Skeletal muscle tissue (tissue), 3 donors: ENCODE measurements at regions not wholly inside any gene's neighbourhood (a gene's known extent, or its start where the extent isn't known, plus 50 kb on each side); places are given as distances from the start of the nearest gene placed in this dataset.

Experiments used
- H3K27ac ChIP-seq: one replicate; pipeline ENCODE4 v1.7.0; 2013; ENCODE audit warnings: mild to moderate bottlenecking, low read depth, low read length, inconsistent platforms
- H3K27me3 ChIP-seq, 3 donors: one replicate each; pipeline ENCODE4 v1.7.0; 2013; ENCODE audit warnings: low read length in 3 of 3; ENCODE audit not compliant: control insufficient read depth in 3 of 3, insufficient read depth in 3 of 3
- H3K36me3 ChIP-seq, 3 donors: one replicate each; pipeline ENCODE4 v1.7.0; 2013; ENCODE audit warnings: low read length in 3 of 3; ENCODE audit not compliant: control insufficient read depth in 3 of 3, insufficient read depth in 3 of 3
- H3K4me1 ChIP-seq, 3 donors: one replicate each; pipeline ENCODE4 v1.7.0; 2013; ENCODE audit warnings: low read length in 3 of 3, mild to moderate bottlenecking in 3 of 3; ENCODE audit not compliant: control insufficient read depth in 3 of 3, insufficient read depth in 3 of 3
- H3K4me3 ChIP-seq, 3 donors: one replicate each; pipeline ENCODE4 v1.7.0; 2013; ENCODE audit warnings: low read length in 3 of 3
- H3K9ac ChIP-seq, 3 donors: one replicate each; pipeline ENCODE4 v1.7.0; 2013; ENCODE audit warnings: low read length in 3 of 3, mild to moderate bottlenecking in 3 of 3, moderate library complexity in 2 of 3, low read depth in 1 of 3
- H3K9me3 ChIP-seq, 3 donors: one replicate each; pipeline ENCODE4 v1.7.0; 2013; ENCODE audit warnings: low read length in 3 of 3; ENCODE audit not compliant: control insufficient read depth in 3 of 3
- donor health status: Osteomylitis.

- Histone ChIP-seq H3K36me3 (no peaks in the 10 kb centered on the region), H3K27me3 (no peaks in the 10 kb centered on the region), H3K27ac (no peak overlapping the region)
Observed at GRCh38 chr21:35345954-35346353, 296.9 kb upstream of the RUNX1 start.

GRCh38 chr21:35344582-35344981, 295.5 kb upstream of the RUNX1 start:
- Histone ChIP-seq H3K36me3 (no peaks in the 10 kb centered on the region), H3K27ac (no peak overlapping the region), H3K9me3 (no peaks in the 10 kb centered on the region), H3K9ac (no peak overlapping the region), H3K4me3 (no peak overlapping the region), H3K4me1 (no peaks in the 10 kb centered on the region), H3K27me3 (no peaks in the 10 kb centered on the region)

More at GRCh38 chr21:35345954-35346353, 296.9 kb upstream of the RUNX1 start:
- Histone ChIP-seq H3K4me1 (no peaks in the 10 kb centered on the region), H3K9ac (no peak overlapping the region), H3K4me3 (no peak overlapping the region), H3K9me3 (no peaks in the 10 kb centered on the region)

- Histone ChIP-seq H3K4me3 (no peak overlapping the region), H3K9me3 (no peaks in the 10 kb centered on the region), H3K4me1 (no peaks in the 10 kb centered on the region), H3K27me3 (no peaks in the 10 kb centered on the region), H3K9ac (no peak overlapping the region), H3K27ac (no peak overlapping the region), H3K36me3 (no peaks in the 10 kb centered on the region)
Observed at GRCh38 chr21:35343046-35343819, 294.1 kb upstream of the RUNX1 start.

GRCh38 chr21:35342440-35342839, 293.3 kb upstream of the RUNX1 start:
- Histone ChIP-seq H3K27ac (no peak overlapping the region), H3K9me3 (no peaks in the 10 kb centered on the region), H3K4me1 (no peaks in the 10 kb centered on the region), H3K4me3 (no peak overlapping the region), H3K9ac (no peak overlapping the region), H3K36me3 (no peaks in the 10 kb centered on the region), H3K27me3 (no peaks in the 10 kb centered on the region)

GRCh38 chr21:35340273-35340672, 291.2 kb upstream of the RUNX1 start:
- Histone ChIP-seq H3K4me3 (no peak overlapping the region), H3K4me1 (no peaks in the 10 kb centered on the region), H3K36me3 (no peaks in the 10 kb centered on the region), H3K27ac (no peak overlapping the region), H3K27me3 (no peaks in the 10 kb centered on the region), H3K9me3 (no peaks in the 10 kb centered on the region), H3K9ac (no peak overlapping the region)

GRCh38 chr21:35338881-35339632, 290.0 kb upstream of the RUNX1 start:
- H3K36me3 ChIP-seq = no peaks in the 10 kb centered on the region
- no peak overlapping the region for H3K4me3 ChIP-seq
- H3K27ac ChIP-seq = no peak overlapping the region
- no peaks in the 10 kb centered on the region for H3K9me3 ChIP-seq
- H3K27me3 ChIP-seq = no peaks in the 10 kb centered on the region
- peaks cover 0 to 5% (median 0%) of the 10 kb centered on the region in 3 donors for H3K4me1 ChIP-seq
- H3K9ac ChIP-seq = no peak overlapping the region

GRCh38 chr21:35338281-35338680, 289.2 kb upstream of the RUNX1 start:
- peaks cover 0 to 8% (median 0%) of the 10 kb centered on the region in 3 donors for H3K4me1 ChIP-seq
- no peaks in the 10 kb centered on the region for H3K9me3 ChIP-seq
- H3K27me3 ChIP-seq = no peaks in the 10 kb centered on the region
- no peak overlapping the region for H3K9ac ChIP-seq
- no peak overlapping the region for H3K4me3 ChIP-seq
- no peak overlapping the region for H3K27ac ChIP-seq
- no peaks in the 10 kb centered on the region for H3K36me3 ChIP-seq

GRCh38 chr21:35337573-35337972, 288.5 kb upstream of the RUNX1 start:
- H3K9me3 ChIP-seq = no peaks in the 10 kb centered on the region
- no peak overlapping the region for H3K4me3 ChIP-seq
- H3K9ac ChIP-seq = no peak overlapping the region
- peaks cover 0 to 8% (median 0%) of the 10 kb centered on the region in 3 donors for H3K4me1 ChIP-seq
- no peaks in the 10 kb centered on the region for H3K27me3 ChIP-seq
- no peak overlapping the region for H3K27ac ChIP-seq
- no peaks in the 10 kb centered on the region for H3K36me3 ChIP-seq

GRCh38 chr21:35336534-35336933, 287.4 kb upstream of the RUNX1 start:
- Histone ChIP-seq H3K9ac (no peak overlapping the region), H3K27ac (no peak overlapping the region), H3K4me1 (peaks cover 0 to 8% (median 0%) of the 10 kb centered on the region in 3 donors), H3K36me3 (no peaks in the 10 kb centered on the region), H3K27me3 (no peaks in the 10 kb centered on the region), H3K4me3 (no peak overlapping the region), H3K9me3 (no peaks in the 10 kb centered on the region)

- Histone ChIP-seq H3K4me1 (peaks cover 0 to 8% (median 0%) of the 10 kb centered on the region in 3 donors), H3K9ac (no peak overlapping the region), H3K4me3 (no peak overlapping the region), H3K27ac (no peak overlapping the region), H3K27me3 (no peaks in the 10 kb centered on the region), H3K36me3 (no peaks in the 10 kb centered on the region), H3K9me3 (no peaks in the 10 kb centered on the region)
Observed at GRCh38 chr21:35335951-35336446, 286.9 kb upstream of the RUNX1 start.
